K562 (cell line): ENCODE measurements at regions not wholly inside any gene's neighbourhood (a gene's known extent, or its start where the extent isn't known, plus 50 kb on each side); places are given as distances from the start of the nearest gene placed in this dataset.

Source experiments
- ARID2 ChIP-seq: fragments of 450-650 bp; IDR thresholded peaks from 2 replicates; pipeline ENCODE4 v1.6.1; 2017; ENCODE audit warnings: antibody characterized with exemption, mild to moderate bottlenecking
- CBX2 ChIP-seq: fragments of 200-600 bp; sonication (generic); IDR thresholded peaks from one replicate; pipeline ENCODE4 v1.6.1; 2012; ENCODE audit warnings: mild to moderate bottlenecking, low read length, inconsistent platforms; ENCODE audit not compliant: insufficient read depth, poor library complexity, severe bottlenecking
- CHCHD3 ChIP-seq: fragments of 250-450 bp; sonication (Bioruptor Pico); IDR thresholded peaks from 2 replicates; pipeline ENCODE4 v2.1.2; 2022; ENCODE audit warnings: mild to moderate bottlenecking
- DPF2 ChIP-seq: fragments of 450-650 bp; IDR thresholded peaks from 2 replicates; pipeline ENCODE4 v1.6.1; 2016
- ERF ChIP-seq: fragments of 450-650 bp; formaldehyde crosslinking; IDR thresholded peaks from 2 replicates; pipeline ENCODE4 v1.4.0; 2020; ENCODE audit warnings: mild to moderate bottlenecking, mixed read lengths
- FIP1L1 ChIP-seq: fragments of 200-400 bp; formaldehyde crosslinking; IDR thresholded peaks from 2 replicates; pipeline ENCODE4 v1.6.1; 2018; ENCODE audit warnings: mild to moderate bottlenecking, low read depth, low read length; ENCODE audit not compliant: poor library complexity, severe bottlenecking
- KAT8 ChIP-seq: fragments of 450-650 bp; IDR thresholded peaks from 2 replicates; pipeline ENCODE4 v1.6.1; 2016; ENCODE audit warnings: low read depth, mild to moderate bottlenecking
- KDM5B ChIP-seq: fragments of 200-600 bp; sonication (generic); IDR thresholded peaks from 2 replicates; pipeline ENCODE4 v1.6.1; 2012; ENCODE audit warnings: low read depth, mild to moderate bottlenecking, moderate library complexity, low read length, control low read depth, inconsistent platforms; ENCODE audit not compliant: insufficient replicate concordance
- NELFE ChIP-seq: IDR thresholded peaks from 2 replicates; pipeline ENCODE4 v1.6.1; 2011; ENCODE audit warnings: mild to moderate bottlenecking; ENCODE audit not compliant: insufficient read depth, insufficient read length
- NR1H2 ChIP-seq: sonication (generic); formaldehyde crosslinking; IDR thresholded peaks from 2 replicates; pipeline ENCODE4 v1.4.0; 2020; ENCODE audit warnings: mild to moderate bottlenecking, missing genetic modification reagents
- NR4A1 ChIP-seq, 2 experiments: fragments of 250-450 bp in 1 of 2; fragments of 450-650 bp in 1 of 2; sonication (Bioruptor Pico) in 1 of 2; IDR thresholded peaks; 2 replicates each; pipeline versions ENCODE4 v1.4.0 to v1.6.1; 2016 to 2020; ENCODE audit warnings: mild to moderate bottlenecking in 2 of 2, missing compliant biosample characterization in 1 of 2, missing genetic modification characterization in 1 of 2, moderate library complexity in 1 of 2
- PURB ChIP-seq: sonication (generic); formaldehyde crosslinking; IDR thresholded peaks from 2 replicates; pipeline ENCODE4 v1.9.0; 2021; ENCODE audit warnings: low read depth, mild to moderate bottlenecking, missing genetic modification reagents
- RBM34 ChIP-seq: fragments of 200-400 bp; formaldehyde crosslinking; IDR thresholded peaks from 2 replicates; pipeline ENCODE4 v1.6.1; 2018; ENCODE audit warnings: low read length, borderline replicate concordance; ENCODE audit not compliant: insufficient read depth
- RFX7 ChIP-seq: fragments of 250-450 bp; sonication (Bioruptor Pico); IDR thresholded peaks from 2 replicates; pipeline ENCODE4 v1.5.1; 2021; ENCODE audit warnings: mild to moderate bottlenecking
- SMAD3 ChIP-seq: fragments of 450-650 bp; formaldehyde crosslinking; conservative IDR thresholded peaks from 2 replicates; pipeline ENCODE4 v1.4.0; 2020; ENCODE audit warnings: mild to moderate bottlenecking
- TCFL5 ChIP-seq: fragments of 250-450 bp; sonication (Bioruptor Pico); conservative IDR thresholded peaks from 2 replicates; pipeline ENCODE4 v1.6.1; 2021; ENCODE audit warnings: mild to moderate bottlenecking, moderate library complexity, matching md5 sums
- ZFX ChIP-seq: sonication (generic); formaldehyde crosslinking; IDR thresholded peaks from 2 replicates; pipeline ENCODE4 v1.8.0; 2022; ENCODE audit warnings: mild to moderate bottlenecking, missing genetic modification reagents, moderate library complexity
- ZKSCAN8 ChIP-seq: fragments of 200-800 bp; sonication (Bioruptor generic); IDR thresholded peaks from 2 replicates; pipeline ENCODE4 v1.6.1; 2016; ENCODE audit warnings: missing genetic modification characterization, missing compliant biosample characterization
- ZNF133 ChIP-seq: fragments of 250-450 bp; sonication (Bioruptor Pico); IDR thresholded peaks from 2 replicates; pipeline ENCODE4 v1.4.0; 2020; ENCODE audit warnings: mild to moderate bottlenecking
- ZNF175 ChIP-seq: fragments of 200-800 bp; sonication (Bioruptor generic); IDR thresholded peaks from 2 replicates; pipeline ENCODE4 v1.6.1; 2016; ENCODE audit warnings: low read depth, mild to moderate bottlenecking, missing genetic modification characterization, missing compliant biosample characterization
- ZNF354B ChIP-seq: fragments of 250-450 bp; sonication (Bioruptor Pico); IDR thresholded peaks from 2 replicates; pipeline ENCODE4 v1.4.0; 2020
- ZZZ3 ChIP-seq: fragments of 450-650 bp; IDR thresholded peaks from 2 replicates; pipeline ENCODE4 v1.6.1; 2016; ENCODE audit warnings: antibody characterized with exemption, mild to moderate bottlenecking, moderate library complexity
- TF ChIP-seq, protein P1 (sequence below): fragments of 250-450 bp; sonication (Bioruptor Pico); IDR thresholded peaks from 2 replicates; pipeline ENCODE4 v1.8.0; 2022; ENCODE audit warnings: moderate library complexity, mild to moderate bottlenecking, inconsistent platforms
- TF ChIP-seq, protein P2 (sequence below): fragments of 250-450 bp; sonication (Bioruptor Pico); IDR thresholded peaks from 2 replicates; pipeline ENCODE4 v1.8.0; 2021; ENCODE audit warnings: moderate library complexity, mild to moderate bottlenecking, inconsistent platforms
- TF ChIP-seq, protein P3 (sequence below), 3 experiments: fragments of 200-800 bp in 1 of 3; sonication (Bioruptor generic) in 1 of 3; sonication (generic) in 1 of 3; formaldehyde crosslinking in 1 of 3; IDR thresholded peaks; 2 replicates each; pipeline versions ENCODE4 v1.6.1 to v1.8.0; 2016 to 2022; ENCODE audit warnings: mild to moderate bottlenecking in 2 of 3, missing compliant biosample characterization in 2 of 3, missing genetic modification characterization in 2 of 3, missing genetic modification reagents in 1 of 3

DNA sequence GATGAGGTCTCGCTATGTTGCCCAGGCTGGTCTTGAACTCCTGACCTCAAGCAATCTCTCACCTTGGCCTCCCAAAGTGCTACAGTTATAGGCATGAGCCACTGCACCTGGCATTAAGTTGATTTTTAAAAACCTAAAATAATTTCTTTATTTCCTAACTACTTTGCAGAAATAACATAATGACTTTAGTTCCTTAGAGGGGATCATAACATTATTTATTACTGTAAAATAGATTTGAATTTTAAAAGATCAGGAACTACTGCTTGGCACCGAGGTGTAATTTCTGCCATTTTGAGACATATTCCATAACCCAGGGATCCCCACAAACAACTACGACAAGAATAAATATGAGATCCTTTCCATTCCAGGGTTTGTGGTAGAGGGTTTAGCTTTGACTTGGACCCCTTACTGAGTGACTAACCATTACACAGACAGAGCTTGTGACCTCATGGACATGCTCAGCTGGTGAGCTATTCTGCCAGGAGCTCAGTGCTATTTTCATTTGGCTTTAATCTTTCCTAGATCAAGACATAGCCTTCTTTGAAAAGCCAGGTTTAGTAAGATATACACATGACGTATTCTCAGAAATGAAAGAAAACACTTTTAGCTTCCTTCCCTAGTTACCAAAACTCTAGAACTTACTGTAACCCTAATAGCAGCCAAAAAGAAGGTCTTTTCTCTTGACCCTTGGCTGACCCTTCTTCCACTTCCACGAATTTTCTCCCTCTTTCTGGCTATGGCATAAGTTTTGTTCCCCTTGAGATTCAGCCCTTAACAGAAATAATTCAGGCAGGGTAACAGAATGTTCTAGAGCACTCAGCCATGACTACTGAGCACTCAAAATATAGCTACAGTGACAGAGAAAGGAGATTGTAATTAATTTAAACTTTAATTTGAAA, 75.1 kb upstream of the NUDT4 start (continued):
- TF ChIP-seq ZZZ3 (no peak), SMAD3 (CRISPR knock-in tag) (no peak), CBX2 (no peak), RFX7 (CRISPR knock-in tag) (no peak), PURB (CRISPR knock-in tag) (no peak), FIP1L1 (no peak), ZKSCAN8 (CRISPR knock-in tag) (peak; percentile 48; the same call in 1 of the 2 replicates), ZNF354B (no peak), KDM5B (no peak), ZNF175 (CRISPR knock-in tag) (peak; percentile 85), TCFL5 (CRISPR knock-in tag) (no peak), KAT8 (no peak), ARID2 (no peak), ZFX (CRISPR knock-in tag) (no peak), NELFE (no peak), ERF (CRISPR knock-in tag) (no peak), ZNF133 (CRISPR knock-in tag) (no peak), RBM34 (no peak), NR1H2 (CRISPR knock-in tag) (no peak), NR4A1 (CRISPR knock-in tag; IDR thresholded peaks at IDR 0.05) (no peak), NR4A1 (tag; IDR thresholded peaks at IDR 0.05) (peak; percentile 44; the same call in 1 of the 2 replicates), CHCHD3 (CRISPR knock-in tag) (no peak), DPF2 (peak; percentile 62)
- TF ChIP-seq, protein P1, sequence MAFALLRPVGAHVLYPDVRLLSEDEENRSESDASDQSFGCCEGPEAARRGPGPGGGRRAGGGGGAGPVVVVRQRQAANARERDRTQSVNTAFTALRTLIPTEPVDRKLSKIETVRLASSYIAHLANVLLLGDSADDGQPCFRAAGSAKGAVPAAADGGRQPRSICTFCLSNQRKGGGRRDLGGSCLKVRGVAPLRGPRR: peak; percentile 88
- TF ChIP-seq, protein P2, sequence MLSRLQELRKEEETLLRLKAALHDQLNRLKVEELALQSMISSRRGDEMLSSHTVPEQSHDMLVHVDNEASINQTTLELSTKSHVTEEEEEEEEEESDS (CRISPR knock-in tag): no peak
- TF ChIP-seq, protein P3, sequence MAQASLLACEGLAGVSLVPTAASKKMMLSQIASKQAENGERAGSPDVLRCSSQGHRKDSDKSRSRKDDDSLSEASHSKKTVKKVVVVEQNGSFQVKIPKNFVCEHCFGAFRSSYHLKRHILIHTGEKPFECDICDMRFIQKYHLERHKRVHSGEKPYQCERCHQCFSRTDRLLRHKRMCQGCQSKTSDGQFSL (CRISPR knock-in tag; IDR thresholded peaks at IDR 0.05): no peak
- TF ChIP-seq, protein P3 (tag; IDR thresholded peaks at IDR 0.05): peak in 1 of 2 experiments; percentile 54; a peak in 1 of 4 replicates
